OCI-LY3 (cell line): ENCODE measurements at regions not wholly inside any gene's neighbourhood (a gene's known extent, or its start where the extent isn't known, plus 50 kb on each side); places are given as distances from the start of the nearest gene placed in this dataset.

Experiments used
- CTCF ChIP-seq: fragments of 200-600, 300-600 bp; sonication (generic); IDR thresholded peaks from 2 replicates; pipeline ENCODE4 v1.5.1; 2014; ENCODE audit warnings: antibody characterized with exemption, low read length, low read depth
- EZH2phosphoT487 ChIP-seq: fragments of 200-600 bp; shearing (Covaris generic); IDR thresholded peaks from 2 replicates; pipeline ENCODE4 v1.6.1; 2018; ENCODE audit warnings: antibody characterized with exemption, mixed run types, low read depth

- no peak for TF ChIP-seq CTCF
- no peak for TF ChIP-seq EZH2phosphoT487
These were observed 156.1 kb upstream of the ANKRD55 start for GRCh38 chr5:56389261-56389660.
